A549 (cell line): ENCODE measurements at regions not wholly inside any gene's neighbourhood (a gene's known extent, or its start where the extent isn't known, plus 50 kb on each side); places are given as distances from the start of the nearest gene placed in this dataset.

ENCODE experiments used
- ATAC-seq, 2 experiments: fragments of 200-7000 bp in 1 of 2; fragments of >200 bp in 1 of 2; cut with Nextera tagmentation in 1 of 2; cut with Tn5 transposase in 1 of 2; 3 replicates each; pipeline versions ENCODE4 v1.8.0 to v1.9.1; 2018 to 2020; ENCODE audit warnings: mild to moderate bottlenecking in 1 of 2, moderate library complexity in 1 of 2
- CTCF ChIA-PET: fragments of 300-600 bp; sonication (Branson Sonifier 250); formaldehyde crosslinking; extraction: SDS; loops from one replicate; lab custom pipeline; 2021; ENCODE audit warnings: antibody characterized with exemption, inconsistent platforms; lab: Yijun Ruan, JAX
- POLR2A ChIA-PET: fragments of 350-600 bp; formaldehyde crosslinking; extraction: SDS; loops from one replicate; lab custom pipeline; 2021; ENCODE audit warnings: antibody characterized with exemption, inconsistent platforms; lab: Yijun Ruan, JAX
- DNase-seq, 2 experiments: peaks; one replicate each; pipeline versions ENCODE4 v3.0.0 to v3.0.0-alpha.2; 2011 to 2016; ENCODE audit warnings: low read depth in 1 of 2, low spot score in 1 of 2
- FAIRE-seq: peaks from 2 replicates; lab custom pipeline; 2011; peaks lifted over from hg19 to GRCh38; lab: Jason Lieb, UNC
- H3K27ac ChIP-seq, 2 experiments: fragments of >200 bp; sonication (Bioruptor Twin); formaldehyde crosslinking; 3 replicates each; pipeline ENCODE4 v1.5.1; 2016 to 2017
- H3K4me1 ChIP-seq: fragments of >200 bp; sonication (Bioruptor Twin); formaldehyde crosslinking; 3 replicates; pipeline ENCODE4 v1.6.1; 2016
- H3K4me2 ChIP-seq: fragments of >200 bp; sonication (Bioruptor Twin); formaldehyde crosslinking; 3 replicates; pipeline ENCODE4 v1.6.1; 2016
- H3K4me3 ChIP-seq: fragments of >200 bp; sonication (Bioruptor Twin); formaldehyde crosslinking; 3 replicates; pipeline ENCODE4 v1.5.1; 2016
- H3K9me3 ChIP-seq: fragments of >200 bp; sonication (Bioruptor Twin); formaldehyde crosslinking; 3 replicates; pipeline ENCODE4 v1.6.1; 2016
- CEBPB ChIP-seq, 2 experiments: fragments of >200 bp in 1 of 2; sonication (Bioruptor Twin) in 1 of 2; formaldehyde crosslinking in 1 of 2; IDR thresholded peaks; 2 replicates each; pipeline ENCODE4 v1.6.1; 2012 to 2016
- EHMT2 ChIP-seq: fragments of 200-600 bp; sonication (generic); IDR thresholded peaks from 2 replicates; pipeline ENCODE4 v1.6.1; 2016; ENCODE audit warnings: antibody characterized with exemption, low read depth, mild to moderate bottlenecking, moderate library complexity
- EP300 ChIP-seq, 2 experiments: fragments of >200 bp; sonication (Bioruptor Twin); formaldehyde crosslinking; IDR thresholded peaks; 2 replicates in 1 of 2; 3 replicates in 1 of 2; pipeline ENCODE4 v1.6.1; 2016 to 2017
- FOSL2 ChIP-seq, 2 experiments: fragments of 450-650 bp in 1 of 2; fragments of >200 bp in 1 of 2; sonication (Bioruptor Twin) in 1 of 2; formaldehyde crosslinking; IDR thresholded peaks; 2 replicates each; pipeline versions ENCODE4 v1.5.0 to v1.6.1; 2016 to 2020; ENCODE audit warnings: mild to moderate bottlenecking in 1 of 2, moderate library complexity in 1 of 2
- GATA3 ChIP-seq: IDR thresholded peaks from 2 replicates; pipeline ENCODE4 v1.6.1; 2012; ENCODE audit warnings: borderline replicate concordance
- HOXB13 ChIP-seq: fragments of 250-450 bp; sonication (Bioruptor Pico); IDR thresholded peaks from 2 replicates; pipeline ENCODE4 v1.5.0; 2020; ENCODE audit warnings: low read depth, mild to moderate bottlenecking, moderate library complexity
- JUNB ChIP-seq: fragments of >200 bp; sonication (Bioruptor Twin); formaldehyde crosslinking; IDR thresholded peaks from 2 replicates; pipeline ENCODE4 v1.6.1; 2016
- PHF8 ChIP-seq: fragments of 200-600 bp; sonication (generic); IDR thresholded peaks from 2 replicates; pipeline ENCODE4 v1.6.1; 2016; ENCODE audit warnings: low read depth, mild to moderate bottlenecking, antibody characterized with exemption, moderate library complexity, borderline replicate concordance
- POLR2AphosphoS2 ChIP-seq: conservative IDR thresholded peaks from 2 replicates; pipeline ENCODE4 v1.6.1; 2012; ENCODE audit warnings: low read length, improper control_type of control experiment, inconsistent platforms
- RCOR1 ChIP-seq: fragments of 150-350 bp; IDR thresholded peaks from 2 replicates; pipeline ENCODE4 v1.6.1; 2014; ENCODE audit warnings: antibody characterized with exemption, low read length, low read depth
- RNF2 ChIP-seq: fragments of 200-600 bp; sonication (generic); IDR thresholded peaks from 2 replicates; pipeline ENCODE4 v1.6.1; 2016; ENCODE audit warnings: low read depth, mild to moderate bottlenecking, antibody characterized with exemption, moderate library complexity, borderline replicate concordance
- SMC3 ChIP-seq: fragments of >200 bp; sonication (Bioruptor Twin); formaldehyde crosslinking; IDR thresholded peaks from 3 replicates; pipeline ENCODE4 v1.6.1; 2018; ENCODE audit warnings: inconsistent platforms
- ZC3H11A ChIP-seq: fragments of 450-650 bp; IDR thresholded peaks from 2 replicates; pipeline ENCODE4 v1.6.1; 2014; ENCODE audit warnings: antibody characterized with exemption, mild to moderate bottlenecking
- ZFP36 ChIP-seq: fragments of 450-650 bp; IDR thresholded peaks from 2 replicates; pipeline ENCODE4 v1.6.1; 2014; ENCODE audit warnings: borderline replicate concordance; ENCODE audit not compliant: partially characterized antibody
- WGBS: methylation state at CpG from one replicate; pipeline ENCODE4 v1.1.6; 2017; ENCODE audit errors: missing lambda C conversion rate; 5-methylcytosine and 5-hydroxymethylcytosine counted together
- TF ChIP-seq, protein P1 (sequence below): IDR thresholded peaks from 2 replicates; pipeline ENCODE4 v1.6.1; 2012; ENCODE audit warnings: low read depth, borderline replicate concordance
- TF ChIP-seq, protein P2 (sequence below): fragments of >200 bp; sonication (Bioruptor Twin); formaldehyde crosslinking; IDR thresholded peaks from 3 replicates; pipeline ENCODE4 v1.6.1; 2016
- TF ChIP-seq, protein P3 (sequence below): fragments of 200-600 bp; sonication (generic); IDR thresholded peaks from 2 replicates; pipeline ENCODE4 v1.6.1; 2016; ENCODE audit warnings: antibody characterized with exemption, mild to moderate bottlenecking, moderate library complexity
- TF ChIP-seq, protein P4 (sequence below): fragments of 250-450 bp; sonication (Bioruptor Pico); IDR thresholded peaks from 2 replicates; pipeline ENCODE4 v1.5.0; 2020; ENCODE audit warnings: low read depth, mild to moderate bottlenecking, moderate library complexity
- TF ChIP-seq, protein P5 (sequence below): fragments of >200 bp; sonication (Bioruptor Twin); formaldehyde crosslinking; IDR thresholded peaks from 2 replicates; pipeline ENCODE4 v1.6.1; 2016

DNA sequence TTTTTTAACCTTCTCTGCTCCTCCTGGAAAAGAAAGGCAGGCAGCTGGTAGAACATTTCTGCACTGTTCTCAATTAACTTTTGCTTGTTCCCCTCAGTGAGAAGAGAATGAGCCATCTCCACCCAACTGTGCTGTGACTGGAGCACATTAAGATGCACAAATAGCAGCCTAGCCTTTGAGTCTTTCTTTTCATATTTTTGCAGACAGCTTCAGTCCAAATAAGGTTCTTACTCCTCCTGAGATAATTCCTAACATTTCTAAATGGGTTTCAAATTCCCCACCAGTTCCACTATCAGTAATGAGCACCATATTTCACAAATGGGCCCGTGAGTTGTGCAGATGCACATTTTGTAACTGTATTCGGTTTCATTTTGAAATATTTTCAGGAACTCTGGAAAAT is 118.6 kb downstream of the SPCS3 start:
- no peak for TF ChIP-seq SMC3
- no peak for TF ChIP-seq JUNB
- no peak for TF ChIP-seq PHF8
- TF ChIP-seq ZC3H11A, result no peak
- no peak for TF ChIP-seq GATA3
- TF ChIP-seq ZFP36, result no peak
- TF ChIP-seq EP300 (IDR thresholded peaks at IDR 0.05), result no peak
- no peak for TF ChIP-seq RCOR1
- no peak for TF ChIP-seq RNF2
- TF ChIP-seq CEBPB (IDR thresholded peaks at IDR 0.05), result no peak
- TF ChIP-seq POLR2AphosphoS2, result no peak
- H3K4me3 ChIP-seq, result no peak overlapping the region
- no peak for FAIRE-seq
- no peak for ATAC-seq
- 83% methylated on average over 2 of the region's 2 CpGs for WGBS
- H3K4me1 ChIP-seq, result peaks cover 14% of the 10 kb centered on the region
- H3K27ac ChIP-seq, result no peak overlapping the region
- ChIA-PET CTCF (no interaction called here), POLR2A (no interaction called here)
- DNase-seq, result no peak
- no peaks in the 10 kb centered on the region for H3K9me3 ChIP-seq
- no peak overlapping the region for H3K4me2 ChIP-seq

DNA sequence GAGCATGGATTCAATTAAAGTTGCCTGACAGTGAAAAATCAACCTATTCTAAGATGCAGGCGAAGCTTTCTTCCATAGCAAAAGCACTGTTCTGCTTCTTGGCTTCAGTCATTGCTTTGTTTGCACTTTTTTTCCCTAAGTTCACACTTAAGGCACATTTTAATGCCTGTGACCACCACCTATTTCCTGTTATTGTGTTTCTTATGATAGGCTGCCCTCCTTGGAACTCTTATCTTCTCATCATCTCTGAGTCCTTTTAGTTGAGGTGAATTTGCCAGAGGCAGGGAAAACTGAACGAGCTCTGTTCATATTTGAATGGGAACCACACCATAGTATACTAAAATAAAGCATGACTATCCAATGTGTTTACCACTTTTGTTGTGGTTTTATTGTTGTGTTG is 119.8 kb downstream of the SPCS3 start:
- TF ChIP-seq, protein P1, sequence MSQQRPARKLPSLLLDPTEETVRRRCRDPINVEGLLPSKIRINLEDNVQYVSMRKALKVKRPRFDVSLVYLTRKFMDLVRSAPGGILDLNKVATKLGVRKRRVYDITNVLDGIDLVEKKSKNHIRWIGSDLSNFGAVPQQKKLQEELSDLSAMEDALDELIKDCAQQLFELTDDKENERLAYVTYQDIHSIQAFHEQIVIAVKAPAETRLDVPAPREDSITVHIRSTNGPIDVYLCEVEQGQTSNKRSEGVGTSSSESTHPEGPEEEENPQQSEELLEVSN, result no peak
- TF ChIP-seq SMC3 (no peak), HOXB13 (CRISPR knock-in tag) (no peak), FOSL2 (IDR thresholded peaks at IDR 0.05) (no peak), FOSL2 (CRISPR knock-in tag; IDR thresholded peaks at IDR 0.05) (no peak), EHMT2 (no peak), POLR2AphosphoS2 (no peak)
- TF ChIP-seq, protein P2, sequence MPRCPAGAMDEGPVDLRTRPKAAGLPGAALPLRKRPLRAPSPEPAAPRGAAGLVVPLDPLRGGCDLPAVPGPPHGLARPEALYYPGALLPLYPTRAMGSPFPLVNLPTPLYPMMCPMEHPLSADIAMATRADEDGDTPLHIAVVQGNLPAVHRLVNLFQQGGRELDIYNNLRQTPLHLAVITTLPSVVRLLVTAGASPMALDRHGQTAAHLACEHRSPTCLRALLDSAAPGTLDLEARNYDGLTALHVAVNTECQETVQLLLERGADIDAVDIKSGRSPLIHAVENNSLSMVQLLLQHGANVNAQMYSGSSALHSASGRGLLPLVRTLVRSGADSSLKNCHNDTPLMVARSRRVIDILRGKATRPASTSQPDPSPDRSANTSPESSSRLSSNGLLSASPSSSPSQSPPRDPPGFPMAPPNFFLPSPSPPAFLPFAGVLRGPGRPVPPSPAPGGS, result no peak
- TF ChIP-seq, protein P3, sequence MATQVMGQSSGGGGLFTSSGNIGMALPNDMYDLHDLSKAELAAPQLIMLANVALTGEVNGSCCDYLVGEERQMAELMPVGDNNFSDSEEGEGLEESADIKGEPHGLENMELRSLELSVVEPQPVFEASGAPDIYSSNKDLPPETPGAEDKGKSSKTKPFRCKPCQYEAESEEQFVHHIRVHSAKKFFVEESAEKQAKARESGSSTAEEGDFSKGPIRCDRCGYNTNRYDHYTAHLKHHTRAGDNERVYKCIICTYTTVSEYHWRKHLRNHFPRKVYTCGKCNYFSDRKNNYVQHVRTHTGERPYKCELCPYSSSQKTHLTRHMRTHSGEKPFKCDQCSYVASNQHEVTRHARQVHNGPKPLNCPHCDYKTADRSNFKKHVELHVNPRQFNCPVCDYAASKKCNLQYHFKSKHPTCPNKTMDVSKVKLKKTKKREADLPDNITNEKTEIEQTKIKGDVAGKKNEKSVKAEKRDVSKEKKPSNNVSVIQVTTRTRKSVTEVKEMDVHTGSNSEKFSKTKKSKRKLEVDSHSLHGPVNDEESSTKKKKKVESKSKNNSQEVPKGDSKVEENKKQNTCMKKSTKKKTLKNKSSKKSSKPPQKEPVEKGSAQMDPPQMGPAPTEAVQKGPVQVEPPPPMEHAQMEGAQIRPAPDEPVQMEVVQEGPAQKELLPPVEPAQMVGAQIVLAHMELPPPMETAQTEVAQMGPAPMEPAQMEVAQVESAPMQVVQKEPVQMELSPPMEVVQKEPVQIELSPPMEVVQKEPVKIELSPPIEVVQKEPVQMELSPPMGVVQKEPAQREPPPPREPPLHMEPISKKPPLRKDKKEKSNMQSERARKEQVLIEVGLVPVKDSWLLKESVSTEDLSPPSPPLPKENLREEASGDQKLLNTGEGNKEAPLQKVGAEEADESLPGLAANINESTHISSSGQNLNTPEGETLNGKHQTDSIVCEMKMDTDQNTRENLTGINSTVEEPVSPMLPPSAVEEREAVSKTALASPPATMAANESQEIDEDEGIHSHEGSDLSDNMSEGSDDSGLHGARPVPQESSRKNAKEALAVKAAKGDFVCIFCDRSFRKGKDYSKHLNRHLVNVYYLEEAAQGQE, result no peak
- TF ChIP-seq, protein P4, sequence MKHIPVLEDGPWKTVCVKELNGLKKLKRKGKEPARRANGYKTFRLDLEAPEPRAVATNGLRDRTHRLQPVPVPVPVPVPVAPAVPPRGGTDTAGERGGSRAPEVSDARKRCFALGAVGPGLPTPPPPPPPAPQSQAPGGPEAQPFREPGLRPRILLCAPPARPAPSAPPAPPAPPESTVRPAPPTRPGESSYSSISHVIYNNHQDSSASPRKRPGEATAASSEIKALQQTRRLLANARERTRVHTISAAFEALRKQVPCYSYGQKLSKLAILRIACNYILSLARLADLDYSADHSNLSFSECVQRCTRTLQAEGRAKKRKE (CRISPR knock-in tag), result no peak
- TF ChIP-seq, protein P5, sequence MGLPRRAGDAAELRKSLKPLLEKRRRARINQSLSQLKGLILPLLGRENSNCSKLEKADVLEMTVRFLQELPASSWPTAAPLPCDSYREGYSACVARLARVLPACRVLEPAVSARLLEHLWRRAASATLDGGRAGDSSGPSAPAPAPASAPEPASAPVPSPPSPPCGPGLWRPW, result no peak
- H3K9me3 ChIP-seq, result no peaks in the 10 kb centered on the region
- ChIA-PET CTCF (no interaction called here), POLR2A (no interaction called here)
- peaks cover 27% of the 10 kb centered on the region for H3K4me1 ChIP-seq
- H3K4me2 ChIP-seq, result no peak overlapping the region
- ATAC-seq (no peak), DNase-seq (no peak), FAIRE-seq (no peak)
- peak overlapping the region in 1 of 2 experiments; percentile 39; a peak in 1 of 6 replicates for H3K27ac ChIP-seq
- no peak overlapping the region for H3K4me3 ChIP-seq
- 79% methylated on average over 2 of the region's 2 CpGs for WGBS
